Liver (tissue), 8 donors: ENCODE measurements at regions not wholly inside any gene's neighbourhood (a gene's known extent, or its start where the extent isn't known, plus 50 kb on each side); places are given as distances from the start of the nearest gene placed in this dataset.
A peak's percentile ranks its signal among the peaks of the same experiment; 100 is the strongest.

Experiments
- DNase-seq: peaks from one replicate; pipeline ENCODE4 v3.0.0-alpha.2; 2017; ENCODE audit warnings: low spot score
- H3K27ac ChIP-seq, 2 donors: one replicate each; pipeline ENCODE4 v1.7.0; 2013; ENCODE audit warnings: inconsistent platforms in 2 of 2, low read length in 2 of 2, control low read depth in 1 of 2, low read depth in 1 of 2, mild to moderate bottlenecking in 1 of 2
- H3K27me3 ChIP-seq, 4 donors: one replicate each; pipeline versions ENCODE4 v1.6.1 to v1.7.0; 2013; ENCODE audit warnings: low read length in 3 of 4, inconsistent platforms in 1 of 4, mild to moderate bottlenecking in 1 of 4, moderate library complexity in 1 of 4; ENCODE audit not compliant: control insufficient read depth in 4 of 4, insufficient read depth in 4 of 4
- H3K36me3 ChIP-seq, 4 donors: one replicate each; pipeline versions ENCODE4 v1.6.1 to v1.7.0; 2013; ENCODE audit warnings: low read length in 3 of 4, mild to moderate bottlenecking in 3 of 4, low read depth in 1 of 4, moderate library complexity in 1 of 4; ENCODE audit not compliant: control insufficient read depth in 4 of 4, insufficient read depth in 3 of 4
- H3K4me1 ChIP-seq, 4 donors: one replicate each; pipeline versions ENCODE4 v1.6.1 to v1.7.0; 2013; ENCODE audit warnings: low read length in 3 of 4, mild to moderate bottlenecking in 3 of 4, moderate library complexity in 1 of 4; ENCODE audit not compliant: control insufficient read depth in 4 of 4, insufficient read depth in 4 of 4
- H3K4me3 ChIP-seq, 3 donors: one replicate each; pipeline versions ENCODE4 v1.6.1 to v1.7.0; 2013; ENCODE audit warnings: low read length in 3 of 3, control low read depth in 1 of 3, low read depth in 1 of 3, mild to moderate bottlenecking in 1 of 3
- H3K9ac ChIP-seq, 2 donors: one replicate each; pipeline ENCODE4 v1.7.0; 2013; ENCODE audit warnings: low read length in 2 of 2, mild to moderate bottlenecking in 2 of 2, moderate library complexity in 2 of 2, control low read depth in 1 of 2, low read depth in 1 of 2
- H3K9me3 ChIP-seq, 4 donors: one replicate each; pipeline versions ENCODE4 v1.6.1 to v1.7.0; 2013; ENCODE audit warnings: low read length in 3 of 4; ENCODE audit not compliant: control insufficient read depth in 4 of 4
- CTCF ChIP-seq: fragments of 150-350 bp; IDR thresholded peaks from 2 replicates; pipeline ENCODE4 v1.5.1; 2017; ENCODE audit warnings: improper control_type of control experiment, low read depth, low read length; ENCODE audit not compliant: missing input control
- FOXA1 ChIP-seq: IDR thresholded peaks from 2 replicates; pipeline ENCODE4 v1.6.1; 2016; ENCODE audit warnings: antibody characterized with exemption
- FOXA2 ChIP-seq: IDR thresholded peaks from 2 replicates; pipeline ENCODE4 v1.6.1; 2016; ENCODE audit warnings: antibody characterized with exemption
- HNF4A ChIP-seq, 2 donors: conservative IDR thresholded peaks; 2 replicates each; pipeline ENCODE4 v1.6.1; 2016; ENCODE audit warnings: antibody characterized with exemption in 2 of 2, mild to moderate bottlenecking in 2 of 2
- RAD21 ChIP-seq, 2 donors: IDR thresholded peaks; 2 replicates each; pipeline ENCODE4 v1.6.1; 2016; ENCODE audit warnings: antibody characterized with exemption in 2 of 2, mild to moderate bottlenecking in 2 of 2
- RXRA ChIP-seq, 2 donors: IDR thresholded peaks; 2 replicates each; pipeline ENCODE4 v1.6.1; 2017 to 2018; ENCODE audit warnings: antibody characterized with exemption in 2 of 2, mild to moderate bottlenecking in 1 of 2
- SP1 ChIP-seq: IDR thresholded peaks from 2 replicates; pipeline ENCODE4 v1.6.1; 2018; ENCODE audit warnings: antibody characterized with exemption, mild to moderate bottlenecking
- TAF1 ChIP-seq: conservative IDR thresholded peaks from 2 replicates; pipeline ENCODE4 v1.6.1; 2016; ENCODE audit warnings: antibody characterized with exemption, mild to moderate bottlenecking
- YY1 ChIP-seq: IDR thresholded peaks from 2 replicates; pipeline ENCODE4 v1.6.1; 2016; ENCODE audit warnings: antibody characterized with exemption, mild to moderate bottlenecking
- ZBTB33 ChIP-seq: IDR thresholded peaks from 2 replicates; pipeline ENCODE4 v1.6.1; 2016; ENCODE audit warnings: antibody characterized with exemption
- whole genome bisulfite sequencing: extraction: QIAGEN DNeasy Blood & Tissue Kit; methylation state at CpG from one replicate; pipeline ENCODE4 v1.1.7; 2013; 5-methylcytosine and 5-hydroxymethylcytosine counted together
- TF ChIP-seq, protein P1 (sequence below): IDR thresholded peaks from 2 replicates; pipeline ENCODE4 v1.6.1; 2016; ENCODE audit warnings: antibody characterized with exemption, mild to moderate bottlenecking
- donor health status: healthy.
- donor health status: healthy.
- donor health status: healthy.
- donor health status: healthy.
- donor health status: healthy.

DNA sequence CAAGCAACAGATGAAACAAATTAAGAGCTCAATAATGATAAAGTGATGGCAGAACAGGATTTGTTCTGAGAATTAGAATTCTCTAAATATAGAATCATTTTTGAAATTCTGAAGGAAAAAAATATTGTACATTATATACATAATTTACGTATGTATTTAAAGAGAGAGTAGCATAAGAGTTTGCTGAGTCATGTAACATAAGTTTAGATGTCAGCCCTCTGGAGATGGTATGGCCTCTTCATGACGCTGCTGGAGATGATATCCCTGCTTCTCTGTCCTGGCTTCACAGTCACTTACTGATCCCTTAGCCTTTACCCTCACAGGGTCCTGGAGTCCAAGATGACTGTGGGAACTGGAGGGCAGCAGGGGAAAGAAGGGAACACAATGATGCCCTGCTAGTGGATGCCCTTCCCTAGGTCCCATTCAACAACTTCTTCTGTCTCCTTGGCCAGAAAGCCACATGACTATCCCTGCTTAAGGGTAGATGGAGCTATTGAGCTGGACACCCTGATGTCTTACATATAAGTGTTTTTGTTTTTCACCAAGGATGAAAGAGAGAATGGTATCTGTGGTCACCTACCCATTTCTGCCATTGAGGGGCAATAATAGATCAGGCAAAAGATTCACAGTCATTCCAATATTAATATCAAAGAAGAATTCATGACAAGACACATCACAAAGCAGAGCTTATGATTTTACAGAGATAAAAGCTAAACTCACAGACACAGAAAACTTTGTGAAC, 753.1 kb downstream of the TBC1D22A start:
- WGBS: 72% methylated on average over 2 of the region's 2 CpGs
- H3K4me1 ChIP-seq: no peaks in the 10 kb centered on the region
- H3K9me3 ChIP-seq: peaks cover 0 to 2% (median 1%) of the 10 kb centered on the region in 4 donors
- H3K9ac ChIP-seq: no peak overlapping the region
- TF ChIP-seq, protein P1, sequence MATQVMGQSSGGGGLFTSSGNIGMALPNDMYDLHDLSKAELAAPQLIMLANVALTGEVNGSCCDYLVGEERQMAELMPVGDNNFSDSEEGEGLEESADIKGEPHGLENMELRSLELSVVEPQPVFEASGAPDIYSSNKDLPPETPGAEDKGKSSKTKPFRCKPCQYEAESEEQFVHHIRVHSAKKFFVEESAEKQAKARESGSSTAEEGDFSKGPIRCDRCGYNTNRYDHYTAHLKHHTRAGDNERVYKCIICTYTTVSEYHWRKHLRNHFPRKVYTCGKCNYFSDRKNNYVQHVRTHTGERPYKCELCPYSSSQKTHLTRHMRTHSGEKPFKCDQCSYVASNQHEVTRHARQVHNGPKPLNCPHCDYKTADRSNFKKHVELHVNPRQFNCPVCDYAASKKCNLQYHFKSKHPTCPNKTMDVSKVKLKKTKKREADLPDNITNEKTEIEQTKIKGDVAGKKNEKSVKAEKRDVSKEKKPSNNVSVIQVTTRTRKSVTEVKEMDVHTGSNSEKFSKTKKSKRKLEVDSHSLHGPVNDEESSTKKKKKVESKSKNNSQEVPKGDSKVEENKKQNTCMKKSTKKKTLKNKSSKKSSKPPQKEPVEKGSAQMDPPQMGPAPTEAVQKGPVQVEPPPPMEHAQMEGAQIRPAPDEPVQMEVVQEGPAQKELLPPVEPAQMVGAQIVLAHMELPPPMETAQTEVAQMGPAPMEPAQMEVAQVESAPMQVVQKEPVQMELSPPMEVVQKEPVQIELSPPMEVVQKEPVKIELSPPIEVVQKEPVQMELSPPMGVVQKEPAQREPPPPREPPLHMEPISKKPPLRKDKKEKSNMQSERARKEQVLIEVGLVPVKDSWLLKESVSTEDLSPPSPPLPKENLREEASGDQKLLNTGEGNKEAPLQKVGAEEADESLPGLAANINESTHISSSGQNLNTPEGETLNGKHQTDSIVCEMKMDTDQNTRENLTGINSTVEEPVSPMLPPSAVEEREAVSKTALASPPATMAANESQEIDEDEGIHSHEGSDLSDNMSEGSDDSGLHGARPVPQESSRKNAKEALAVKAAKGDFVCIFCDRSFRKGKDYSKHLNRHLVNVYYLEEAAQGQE: no peak
- TF ChIP-seq FOXA2 (no peak), RAD21 (IDR thresholded peaks at IDR 0.05) (peak; percentile 31 to 42), SP1 (no peak), ZBTB33 (no peak)
- H3K4me3 ChIP-seq: no peak overlapping the region
- DNase-seq: no peak
- no peak overlapping the region for H3K27ac ChIP-seq
- peaks cover 0 to 5% (median 2%) of the 10 kb centered on the region in 4 donors for H3K27me3 ChIP-seq
- no peaks in the 10 kb centered on the region for H3K36me3 ChIP-seq

DNA sequence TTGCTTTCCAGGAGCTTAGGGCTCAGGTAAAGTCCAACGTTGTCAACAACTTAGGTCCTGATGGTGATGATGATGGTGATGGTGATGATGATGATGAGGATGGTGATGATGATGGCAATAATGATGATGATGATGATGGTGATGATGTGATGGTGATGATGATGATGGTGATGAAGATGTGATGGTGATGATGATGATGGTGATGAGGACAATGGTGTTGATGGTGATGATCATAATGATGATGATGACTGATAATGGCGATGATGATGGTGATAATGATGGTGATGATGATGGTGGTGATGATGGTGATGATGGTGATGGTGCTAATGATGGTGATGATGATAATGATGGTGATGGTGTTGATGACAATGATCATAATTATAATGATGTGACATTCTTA, 750.2 kb downstream of the TBC1D22A start:
- no peak overlapping the region for H3K4me3 ChIP-seq
- H3K9ac ChIP-seq: no peak overlapping the region

More for the DNA sequence above, 750.2 kb downstream of the TBC1D22A start:
- Histone ChIP-seq H3K27me3 (peaks cover 0 to 2% (median 0%) of the 10 kb centered on the region in 4 donors), H3K27ac (no peak overlapping the region), H3K36me3 (no peaks in the 10 kb centered on the region), H3K9me3 (peaks cover 0 to 2% (median 1%) of the 10 kb centered on the region in 4 donors), H3K4me1 (no peaks in the 10 kb centered on the region)
- TF ChIP-seq FOXA2: no peak
- TF ChIP-seq TAF1: no peak
- TF ChIP-seq CTCF: no peak
- no peak for TF ChIP-seq HNF4A (conservative IDR thresholded peaks at IDR 0.05)
- no peak for TF ChIP-seq RAD21 (IDR thresholded peaks at IDR 0.05)
- TF ChIP-seq, protein P1: no peak
- TF ChIP-seq SP1: no peak
- TF ChIP-seq RXRA (IDR thresholded peaks at IDR 0.05): no peak
- TF ChIP-seq FOXA1: no peak
- TF ChIP-seq YY1: no peak
- DNase-seq: no peak
- 62% methylated on average over 2 of the region's 2 CpGs for WGBS
